H7 (cell line): ENCODE measurements at regions not wholly inside any gene's neighbourhood (a gene's known extent, or its start where the extent isn't known, plus 50 kb on each side); places are given as distances from the start of the nearest gene placed in this dataset.
"Not testable (repeated sequence)": the region's sequence is repeated elsewhere in the genome, so short reads cannot be mapped to it uniquely, and the experiment has no call there.

Source experiments
- DNase-seq: peaks from one replicate; pipeline ENCODE4 v3.0.0; 2012
- H3K27me3 ChIP-seq: 2 replicates; pipeline ENCODE4 v1.6.0; 2011; ENCODE audit warnings: mild to moderate bottlenecking, low read length; ENCODE audit not compliant: control insufficient read depth, insufficient read depth
- H3K36me3 ChIP-seq: replicated peaks from 2 replicates; pipeline ENCODE4 v1.5.1; 2011; ENCODE audit warnings: low read length; ENCODE audit not compliant: control insufficient read depth, insufficient read depth
- H3K4me3 ChIP-seq: 2 replicates; pipeline ENCODE4 v1.5.1; 2011; ENCODE audit warnings: low read depth, mild to moderate bottlenecking, control low read depth, low read length, moderate library complexity; ENCODE audit not compliant: insufficient read depth

DNA sequence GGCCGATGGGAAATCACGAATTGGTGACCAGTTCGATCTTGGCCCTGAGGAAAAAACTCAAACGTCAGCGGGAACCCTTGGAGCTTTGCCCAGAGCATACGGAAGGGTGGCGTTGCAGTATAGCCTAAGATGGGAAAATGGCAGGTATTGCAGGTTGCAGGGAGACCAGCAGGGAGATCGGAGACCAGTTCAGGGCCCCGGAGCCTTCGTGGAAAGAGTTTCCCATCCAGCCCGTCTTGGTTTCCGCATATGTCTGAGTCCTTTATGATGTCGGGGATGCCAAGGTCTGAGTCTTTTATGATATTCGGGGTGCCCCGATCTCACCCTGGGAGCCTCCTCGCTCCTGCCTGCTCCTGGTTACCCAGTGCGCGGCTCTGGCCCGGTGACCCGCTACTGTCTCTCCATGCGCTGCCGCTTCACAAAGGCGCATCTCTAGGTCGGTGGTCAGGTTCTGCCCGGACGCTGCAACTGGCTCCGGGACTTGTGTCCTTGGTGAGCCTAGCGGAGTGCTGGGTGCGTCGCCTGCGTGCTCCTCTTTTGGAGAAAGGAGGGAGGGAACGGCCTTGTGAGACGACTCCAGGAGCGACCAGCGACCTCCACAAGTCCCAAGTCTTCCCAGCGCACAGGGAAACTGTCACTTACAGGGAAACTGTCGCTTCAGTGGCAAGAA lies 94.2 kb downstream of the PRKAB2 start:
- DNase-seq: peak; percentile 70

DNA sequence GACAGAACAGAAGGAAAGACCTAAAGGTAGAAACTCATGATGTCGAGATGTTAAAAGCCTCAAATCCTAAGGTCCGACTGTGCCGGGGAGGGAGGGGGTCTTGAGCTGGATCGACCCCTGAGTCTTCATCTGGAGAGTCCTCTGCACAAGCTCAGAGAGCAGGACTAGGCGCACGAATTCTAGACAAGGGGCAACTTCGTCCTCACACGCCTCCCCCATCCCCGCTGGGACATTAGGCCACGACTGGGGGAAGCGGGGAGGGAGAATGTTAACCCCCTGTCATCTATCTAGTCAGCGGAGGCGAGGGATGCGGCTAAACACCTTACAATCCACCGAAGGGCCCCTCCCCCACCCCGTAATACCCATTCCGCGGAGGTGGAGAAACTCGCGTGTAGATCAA lies 94.7 kb downstream of the PRKAB2 start:
- peaks cover 82% of the 10 kb centered on the region for H3K27me3 ChIP-seq
- no peak overlapping the region for H3K4me3 ChIP-seq
- no peaks in the 10 kb centered on the region for H3K36me3 ChIP-seq
- DNase-seq: peak; percentile 51

More for the DNA sequence above, 94.2 kb downstream of the PRKAB2 start:
- H3K27me3 ChIP-seq: peaks cover 79% of the 10 kb centered on the region
- peak overlapping the region; percentile 2; the same call in 1 of the 2 replicates for H3K4me3 ChIP-seq
- no peaks in the 10 kb centered on the region for H3K36me3 ChIP-seq

DNA sequence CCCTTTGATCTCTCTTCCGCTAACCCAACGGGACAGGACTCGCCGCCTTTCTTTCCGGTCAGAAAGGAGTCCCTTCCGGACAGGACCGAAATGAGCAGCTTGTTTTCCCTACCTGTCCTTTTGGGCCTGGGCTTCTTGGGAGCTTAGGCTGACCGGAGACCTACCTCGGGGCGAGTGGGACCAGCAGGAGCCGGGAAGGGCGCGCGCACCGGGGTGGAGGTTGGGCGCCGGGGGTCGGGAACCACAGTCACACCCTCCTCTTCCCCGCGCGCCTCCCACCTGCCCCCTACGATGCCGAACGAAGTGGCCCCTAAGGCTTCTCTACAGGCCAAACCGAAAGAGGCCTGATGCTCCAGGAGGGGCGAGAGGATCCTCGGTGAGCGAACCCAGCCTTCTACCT lies 95.2 kb downstream of the PRKAB2 start:
- Histone ChIP-seq H3K4me3 (no peak overlapping the region), H3K27me3 (peaks cover 84% of the 10 kb centered on the region), H3K36me3 (no peaks in the 10 kb centered on the region)
- DNase-seq: peak; percentile 35

DNA sequence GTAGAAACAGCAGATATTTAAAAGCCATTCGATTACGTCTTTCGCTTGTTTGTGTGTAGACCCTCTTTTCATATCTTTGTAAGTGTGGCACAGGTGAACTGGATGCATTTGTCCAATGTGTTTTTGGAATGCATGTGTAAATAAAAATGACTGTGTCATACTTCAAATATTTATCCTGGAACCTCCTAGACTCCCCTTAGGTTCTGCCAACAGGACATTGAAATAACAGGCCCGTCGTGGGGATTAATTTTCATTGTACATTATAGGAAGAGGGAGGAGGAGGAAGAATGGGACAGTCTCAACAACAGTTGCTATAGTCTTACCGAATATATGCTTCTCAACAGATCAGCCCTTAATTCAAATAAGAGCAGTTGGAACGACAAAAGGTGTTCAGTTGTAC lies 95.8 kb downstream of the PRKAB2 start:
- Histone ChIP-seq H3K36me3 (no peaks in the 10 kb centered on the region), H3K27me3 (peaks cover 85% of the 10 kb centered on the region), H3K4me3 (no peak overlapping the region)
- no peak for DNase-seq

DNA sequence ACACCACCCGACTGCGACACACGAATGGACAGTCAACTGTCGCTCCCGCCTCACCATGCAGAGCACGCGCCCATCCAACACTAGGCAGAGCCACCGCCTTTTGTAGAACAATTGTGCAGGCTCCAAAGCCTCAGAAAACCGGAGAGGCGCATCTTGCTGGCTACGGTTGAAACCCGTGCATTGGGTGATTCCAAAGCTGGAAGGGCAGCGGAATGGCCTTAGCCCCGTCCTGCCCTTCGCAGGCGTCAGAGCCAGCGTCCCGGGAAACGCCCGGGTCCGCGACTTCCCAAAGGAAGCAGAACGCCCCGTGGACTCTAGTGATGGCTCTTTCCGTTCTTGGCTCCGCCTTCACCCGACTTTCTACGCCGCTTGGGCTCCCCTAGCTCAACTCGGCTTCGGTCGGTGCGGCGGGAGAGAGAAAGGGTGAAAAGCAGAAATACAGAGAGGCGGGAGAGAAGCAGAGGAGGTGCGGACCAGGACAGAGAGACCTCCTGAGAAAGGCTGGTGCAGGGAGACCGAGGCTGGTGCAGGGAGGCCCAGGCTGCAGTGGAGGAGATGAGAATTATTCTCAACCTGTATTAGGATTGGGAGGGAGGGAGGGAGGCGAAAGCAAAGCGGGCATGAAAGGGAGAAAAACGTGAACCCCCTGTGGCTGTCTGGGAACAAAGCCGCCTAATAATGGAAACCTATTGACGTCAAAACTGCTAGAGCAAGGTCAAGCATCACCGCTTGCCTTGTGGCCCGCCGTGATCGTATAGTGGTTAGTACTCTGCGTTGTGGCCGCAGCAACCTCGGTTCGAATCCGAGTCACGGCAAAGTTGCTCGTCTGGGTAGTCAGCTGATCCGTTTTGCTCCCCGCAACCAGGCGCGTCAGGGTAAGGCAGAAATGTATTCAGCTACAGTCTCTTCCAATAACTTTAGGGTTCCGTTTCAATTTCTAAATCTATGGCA lies 99.5 kb downstream of the PRKAB2 start:
- Histone ChIP-seq H3K4me3 (peak overlapping the region; percentile 43), H3K27me3 (peaks cover 54% of the 10 kb centered on the region), H3K36me3 (no peaks in the 10 kb centered on the region)
- DNase-seq: peak; percentile 68

DNA sequence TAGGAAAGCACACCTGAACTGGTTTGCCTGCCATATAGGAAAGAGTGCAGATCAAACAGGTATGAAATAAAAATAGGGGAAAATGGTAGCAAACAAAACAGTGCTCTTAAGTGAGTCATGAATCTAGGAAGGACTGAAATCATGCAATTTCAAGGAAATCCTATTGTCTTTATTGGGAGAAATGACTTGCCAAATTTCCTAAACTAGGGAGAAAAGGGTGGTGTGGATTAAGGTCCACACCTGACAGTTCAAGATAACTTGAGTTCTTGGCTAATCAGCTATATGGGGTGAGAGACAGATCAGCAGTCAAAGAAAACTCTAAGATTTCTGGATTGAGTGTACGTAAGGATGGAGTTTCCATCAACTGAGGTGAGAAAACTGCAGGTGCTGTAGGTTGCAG lies 101.1 kb downstream of the PRKAB2 start:
- no peak for DNase-seq
- Histone ChIP-seq H3K36me3 (no peaks in the 10 kb centered on the region), H3K27me3 (peaks cover 38% of the 10 kb centered on the region), H3K4me3 (no peak overlapping the region)

DNA sequence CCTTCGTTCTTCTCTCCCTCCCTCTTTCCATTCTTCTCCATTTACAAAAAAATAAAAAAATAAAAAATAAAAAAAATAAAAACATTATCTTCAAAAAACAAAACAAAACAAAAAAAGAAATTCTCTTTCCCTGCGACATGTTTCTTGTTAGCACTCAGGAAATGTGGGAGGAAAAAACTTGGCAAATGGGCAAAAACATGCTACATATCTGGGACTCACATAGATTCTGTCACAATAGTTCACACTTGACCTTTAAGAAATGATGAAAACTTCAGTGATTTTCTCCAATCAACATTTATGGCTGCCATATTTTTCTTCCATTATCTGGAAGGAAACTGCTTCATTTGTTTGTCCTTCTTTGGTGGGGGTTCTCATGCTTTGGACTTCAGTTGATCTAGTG lies 109.3 kb downstream of the PRKAB2 start:
- Histone ChIP-seq H3K27me3 (no peaks in the 10 kb centered on the region), H3K36me3 (no peaks in the 10 kb centered on the region), H3K4me3 (no peak overlapping the region)
- DNase-seq: no peak

DNA sequence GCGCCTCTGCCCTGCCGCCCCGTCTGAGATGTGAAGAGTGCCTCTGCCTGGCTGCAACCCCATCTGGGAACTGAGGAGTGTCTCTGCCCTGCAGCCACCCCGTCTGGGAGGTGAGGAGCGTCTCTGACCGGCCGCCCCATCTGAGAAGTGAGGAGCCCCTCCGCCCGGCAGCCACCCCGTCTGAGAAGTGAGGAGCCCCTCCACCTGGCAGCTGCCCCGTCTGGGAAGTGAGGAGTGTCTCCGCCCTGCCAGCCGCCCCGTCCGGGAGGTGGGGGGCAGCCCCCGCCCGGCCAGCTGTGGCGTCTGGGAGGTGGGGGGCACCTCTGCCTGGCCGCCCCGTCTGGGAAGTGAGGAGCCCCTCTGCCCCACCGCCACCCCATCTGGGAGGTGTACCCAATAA lies 110.4 kb downstream of the PRKAB2 start:
- DNase-seq, H3K36me3 ChIP-seq, H3K27me3 ChIP-seq, H3K4me3 ChIP-seq: not testable (repeated sequence)

DNA sequence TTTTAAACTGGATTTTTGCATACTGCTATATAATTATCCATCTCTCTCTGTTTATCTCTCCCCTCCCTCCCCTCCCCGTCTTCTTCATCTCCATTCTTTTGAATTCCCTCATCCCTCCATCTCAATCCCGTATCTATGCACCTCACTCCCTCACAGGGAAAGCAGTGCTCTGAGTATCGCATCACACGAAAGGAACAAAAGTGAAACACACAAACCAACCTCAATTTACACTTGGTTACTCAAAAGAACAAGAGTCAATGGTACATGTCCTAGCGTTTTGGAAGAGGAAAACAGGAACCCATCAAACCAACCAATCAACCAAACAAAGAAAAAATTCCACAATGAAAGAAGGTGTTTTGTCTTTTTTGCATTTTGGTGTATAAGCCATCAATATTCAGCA lies 115.1 kb downstream of the NBPF12 start:
- H3K4me3 ChIP-seq: no peak overlapping the region
- no peak for DNase-seq
- no peaks in the 10 kb centered on the region for H3K27me3 ChIP-seq
- no peaks in the 10 kb centered on the region for H3K36me3 ChIP-seq

DNA sequence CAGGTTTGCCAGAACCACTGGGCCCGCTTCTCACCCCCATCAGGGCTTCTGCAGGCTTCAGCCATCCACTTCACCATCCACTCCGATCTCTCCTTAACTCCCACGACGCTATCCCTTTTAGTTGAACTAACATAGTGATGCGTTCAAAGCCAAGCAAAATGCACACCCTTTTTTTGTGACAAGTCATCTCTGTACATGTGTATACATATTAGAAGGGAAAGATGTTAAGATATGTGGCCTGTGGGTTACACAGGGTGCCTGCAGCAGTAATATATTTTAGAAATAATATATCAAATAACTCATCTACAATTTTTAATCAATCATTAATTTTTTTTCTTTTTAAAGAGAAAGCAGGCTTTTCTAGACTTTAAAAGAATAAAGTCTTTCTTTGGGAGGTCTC lies 114.6 kb downstream of the NBPF12 start:
- Histone ChIP-seq H3K4me3 (no peak overlapping the region), H3K27me3 (no peaks in the 10 kb centered on the region), H3K36me3 (no peaks in the 10 kb centered on the region)
- DNase-seq: no peak

DNA sequence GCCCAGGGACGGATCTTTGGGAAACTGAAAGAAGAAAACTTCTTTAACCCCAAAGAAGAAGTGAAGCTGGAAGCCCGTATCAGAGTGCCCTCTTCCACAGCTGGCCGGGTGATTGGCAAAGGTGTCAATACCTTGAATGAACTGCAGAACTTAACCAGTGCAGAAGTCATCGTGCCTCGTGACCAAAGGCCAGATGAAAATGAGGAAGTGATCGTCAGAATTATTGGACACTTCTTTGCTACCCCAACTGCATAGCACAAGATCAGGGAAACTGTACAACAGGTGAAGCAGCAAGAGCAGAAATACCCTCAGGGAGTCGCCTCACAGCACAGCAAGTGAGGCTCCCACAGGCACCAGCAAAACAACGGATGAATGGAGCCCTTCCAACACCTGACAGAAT lies 114.0 kb downstream of the NBPF12 start:
- Histone ChIP-seq H3K36me3 (no peaks in the 10 kb centered on the region), H3K27me3 (no peaks in the 10 kb centered on the region), H3K4me3 (no peak overlapping the region)
- DNase-seq: no peak

DNA sequence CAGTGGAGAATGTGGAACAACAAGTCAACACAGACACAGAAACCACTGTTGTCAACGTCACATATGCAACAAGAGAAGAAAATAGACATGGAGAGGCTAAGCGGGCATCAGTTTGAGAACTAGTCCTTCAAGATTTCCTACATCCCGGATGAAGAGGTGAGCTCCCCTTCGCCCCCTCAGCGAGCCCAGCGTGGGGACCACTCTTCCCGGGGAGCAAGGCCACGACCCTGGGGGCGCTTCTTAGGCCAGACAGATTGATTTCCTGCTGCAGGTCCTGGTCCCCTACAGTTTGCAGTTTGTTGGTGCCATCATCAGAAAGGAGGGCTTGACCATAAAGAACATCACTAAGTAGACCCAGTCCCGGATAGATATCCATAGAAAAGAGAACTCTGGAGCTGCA lies 113.0 kb downstream of the NBPF12 start:
- DNase-seq: no peak
- H3K4me3 ChIP-seq: no peak overlapping the region
- H3K36me3 ChIP-seq: no peaks in the 10 kb centered on the region
- H3K27me3 ChIP-seq: no peaks in the 10 kb centered on the region

DNA sequence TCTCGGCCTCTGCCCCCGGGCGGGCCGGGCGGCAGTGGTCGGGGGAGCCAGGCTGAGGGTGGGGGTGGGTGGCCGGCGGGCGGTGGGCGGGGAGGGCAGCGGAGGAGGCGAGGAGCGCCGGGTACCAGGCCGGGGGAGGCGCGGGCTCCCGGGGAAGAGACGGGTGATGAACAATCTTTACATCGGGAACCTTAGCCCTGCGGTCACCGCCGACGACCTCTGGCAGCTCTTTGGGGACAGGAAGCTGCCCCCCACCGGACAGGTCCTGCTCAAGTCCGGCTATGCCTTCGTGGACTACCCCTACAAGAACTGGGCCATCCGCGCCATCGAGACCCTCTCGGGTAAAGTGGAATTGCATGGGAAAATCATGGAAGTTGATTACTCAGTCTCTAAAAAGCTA lies 112.5 kb downstream of the NBPF12 start:
- Histone ChIP-seq H3K27me3 (no peaks in the 10 kb centered on the region), H3K4me3 (no peak overlapping the region), H3K36me3 (no peaks in the 10 kb centered on the region)
- DNase-seq: peak; percentile 25

DNA sequence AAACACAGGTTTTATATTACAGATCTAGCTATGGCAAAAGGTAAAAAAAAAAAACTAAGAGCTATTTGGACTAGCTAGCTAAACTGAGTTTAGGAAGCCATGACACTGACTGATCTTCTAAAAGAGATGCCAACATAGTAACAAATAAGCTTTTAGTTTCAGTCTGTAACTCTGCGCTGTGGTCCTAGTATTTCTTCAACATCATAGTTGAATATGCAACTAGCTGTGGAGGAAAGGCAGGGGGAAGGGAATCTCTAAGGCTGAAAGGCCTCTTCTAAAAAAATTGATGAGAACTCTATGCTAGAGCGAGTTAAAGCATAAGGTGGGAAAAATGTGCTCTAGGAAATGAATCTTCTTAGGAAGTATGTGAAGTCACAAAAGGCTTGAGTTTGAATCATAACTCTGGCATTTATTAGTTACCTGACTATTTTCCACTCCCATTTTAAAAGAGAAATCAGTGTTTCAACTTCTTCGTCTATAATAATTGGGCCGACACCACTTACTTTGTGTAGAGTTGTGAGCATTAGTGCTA lies 108.8 kb downstream of the NBPF12 start:
- not testable (repeated sequence) for H3K4me3 ChIP-seq, H3K27me3 ChIP-seq, H3K36me3 ChIP-seq, DNase-seq
